ENCODE measurements at regions not wholly inside any gene's neighbourhood (a gene's known extent, or its start where the extent isn't known, plus 50 kb on each side); places are given as distances from the start of the nearest gene placed in this dataset.

GRCh38 chr16:47858333-47858982 lies 297.3 kb downstream of the ABCC12 start:
- no peak overlapping the region for H3K27ac Mint-ChIP-seq (ENCODE audit: unreplicated experiment)
- H3K4me1 Mint-ChIP-seq (ENCODE audit: low read depth) = peaks cover 8% of the 10 kb centered on the region
- no peak for DNase-seq (ENCODE audit: low spot score)
- TF ChIP-seq CTCF (IDR thresholded peaks at IDR 0.05) = no peak
- no peak overlapping the region for H3K4me3 Mint-ChIP-seq (ENCODE audit: unreplicated experiment)
- H3K27me3 Mint-ChIP-seq (ENCODE audit: low read depth) = peaks cover 16% of the 10 kb centered on the region
- H3K9me3 Mint-ChIP-seq (ENCODE audit: low read depth) = no peaks in the 10 kb centered on the region
- no peaks in the 10 kb centered on the region for H3K36me3 Mint-ChIP-seq (ENCODE audit: low read depth)

GRCh38 chr16:47855431-47855830 lies 300.4 kb downstream of the ABCC12 start:
- Mint-ChIP-seq H3K36me3 (ENCODE audit: low read depth) (no peaks in the 10 kb centered on the region), H3K27ac (ENCODE audit: unreplicated experiment) (no peak overlapping the region), H3K27me3 (ENCODE audit: low read depth) (peaks cover 17% of the 10 kb centered on the region), H3K9me3 (ENCODE audit: low read depth) (no peaks in the 10 kb centered on the region), H3K4me1 (ENCODE audit: low read depth) (peaks cover 8% of the 10 kb centered on the region), H3K4me3 (ENCODE audit: unreplicated experiment) (no peak overlapping the region)
- no peak for TF ChIP-seq CTCF (IDR thresholded peaks at IDR 0.05)
- DNase-seq (ENCODE audit: low spot score) = no peak

GRCh38 chr16:47854737-47855136 lies 301.1 kb downstream of the ABCC12 start:
- Mint-ChIP-seq H3K36me3 (ENCODE audit: low read depth) (no peaks in the 10 kb centered on the region), H3K27ac (ENCODE audit: unreplicated experiment) (no peak overlapping the region), H3K27me3 (ENCODE audit: low read depth) (peaks cover 18% of the 10 kb centered on the region), H3K4me3 (ENCODE audit: unreplicated experiment) (no peak overlapping the region), H3K4me1 (ENCODE audit: low read depth) (peaks cover 8% of the 10 kb centered on the region), H3K9me3 (ENCODE audit: low read depth) (no peaks in the 10 kb centered on the region)
- DNase-seq (ENCODE audit: low spot score) = no peak
- no peak for TF ChIP-seq CTCF (IDR thresholded peaks at IDR 0.05)

- peaks cover 16% of the 10 kb centered on the region for H3K27me3 Mint-ChIP-seq (ENCODE audit: low read depth)
- no peaks in the 10 kb centered on the region for H3K9me3 Mint-ChIP-seq (ENCODE audit: low read depth)
- no peak for TF ChIP-seq CTCF (IDR thresholded peaks at IDR 0.05)
- no peak for DNase-seq (ENCODE audit: low spot score)
- no peak overlapping the region for H3K27ac Mint-ChIP-seq (ENCODE audit: unreplicated experiment)
- no peaks in the 10 kb centered on the region for H3K36me3 Mint-ChIP-seq (ENCODE audit: low read depth)
- no peak overlapping the region for H3K4me3 Mint-ChIP-seq (ENCODE audit: unreplicated experiment)
- H3K4me1 Mint-ChIP-seq (ENCODE audit: low read depth) = no peaks in the 10 kb centered on the region
These were observed 302.8 kb downstream of the ABCC12 start for GRCh38 chr16:47852991-47853390.

- H3K9me3 Mint-ChIP-seq (ENCODE audit: low read depth) = no peaks in the 10 kb centered on the region
- DNase-seq (ENCODE audit: low spot score) = no peak
- H3K27ac Mint-ChIP-seq (ENCODE audit: unreplicated experiment) = no peak overlapping the region
- peaks cover 16% of the 10 kb centered on the region for H3K27me3 Mint-ChIP-seq (ENCODE audit: low read depth)
- no peaks in the 10 kb centered on the region for H3K36me3 Mint-ChIP-seq (ENCODE audit: low read depth)
- H3K4me1 Mint-ChIP-seq (ENCODE audit: low read depth) = peaks cover 5% of the 10 kb centered on the region
- H3K4me3 Mint-ChIP-seq (ENCODE audit: unreplicated experiment) = no peak overlapping the region
- TF ChIP-seq CTCF (IDR thresholded peaks at IDR 0.05) = no peak
These were observed 304.6 kb downstream of the ABCC12 start for GRCh38 chr16:47851146-47851545.
